GM21360 (cell line): ENCODE measurements at regions not wholly inside any gene's neighbourhood (a gene's known extent, or its start where the extent isn't known, plus 50 kb on each side); places are given as distances from the start of the nearest gene placed in this dataset.

Experiments used
- ATAC-seq: cut with Tn5 transposase; IDR thresholded peaks from one replicate; pipeline ENCODE4 v1.9.1; 2021; ENCODE audit warnings: mild to moderate bottlenecking, moderate library complexity; ENCODE audit not compliant: unreplicated experiment

- no peak for ATAC-seq
Observed at GRCh38 chr11:93959663-93960062, 61.5 kb upstream of the HEPHL1 start.

- ATAC-seq: no peak
Observed at GRCh38 chr11:93963072-93963471, 58.1 kb upstream of the HEPHL1 start.

GRCh38 chr11:93967258-93967657, 53.9 kb upstream of the HEPHL1 start:
- ATAC-seq: no peak

GRCh38 chr11:93967944-93968343, 53.2 kb upstream of the HEPHL1 start:
- no peak for ATAC-seq

GRCh38 chr11:93969925-93970922, 50.9 kb upstream of the HEPHL1 start:
- no peak for ATAC-seq
